Transverse colon (tissue), 4 donors: ENCODE measurements at regions not wholly inside any gene's neighbourhood (a gene's known extent, or its start where the extent isn't known, plus 50 kb on each side); places are given as distances from the start of the nearest gene placed in this dataset.

ENCODE experiments used
- CTCF ChIP-seq, 5 experiments: fragments of 200-600 bp in 3 of 5; fragments of 450-650 bp in 2 of 5; sonication (generic) in 3 of 5; IDR thresholded peaks; 1 replicate in 2 of 5; 2 replicates in 3 of 5; pipeline ENCODE4 v1.5.1; 2016 to 2017; ENCODE audit warnings: antibody characterized with exemption in 5 of 5, inconsistent platforms in 3 of 5, mild to moderate bottlenecking in 2 of 5, moderate library complexity in 1 of 5
- POLR2AphosphoS5 ChIP-seq, 3 donors: sonication (generic); formaldehyde crosslinking; IDR thresholded peaks; one replicate each; pipeline ENCODE4 v1.6.1; 2016; ENCODE audit warnings: antibody characterized with exemption in 3 of 3

- TF ChIP-seq POLR2AphosphoS5 (IDR thresholded peaks at IDR 0.05) = no peak
- no peak for TF ChIP-seq CTCF (IDR thresholded peaks at IDR 0.05)
Observed at GRCh38 chr14:89688507-89689211, 265.9 kb downstream of the EFCAB11 start.
